Activated T-helper 1 cell treated with anti-CD3 and anti-CD28 coated beads, Interleukin-12 subunit alpha, Interleukin-12 subunit beta, Interleukin-2, Interleukin-4 antibody, amounts not matched to agents 30 ng/mL and 10 ng/mL and 1 ng/mL, durations not matched to agents 14 hours and 24 hours and 36 hours (primary cell): ENCODE measurements at regions not wholly inside any gene's neighbourhood (a gene's known extent, or its start where the extent isn't known, plus 50 kb on each side); places are given as distances from the start of the nearest gene placed in this dataset.

Experiments used
- DNase-seq: peaks from one replicate; pipeline ENCODE4 v3.0.0; 2021; ENCODE audit warnings: low spot score
- H3K27ac Mint-ChIP-seq: one replicate; pipeline ENCODE4 v1.8.0; 2021; ENCODE audit warnings: mild to moderate bottlenecking, mixed read lengths
- H3K27me3 Mint-ChIP-seq: one replicate; pipeline ENCODE4 v1.8.0; 2022; ENCODE audit warnings: mild to moderate bottlenecking, moderate library complexity, mixed read lengths; ENCODE audit not compliant: insufficient read depth
- H3K36me3 Mint-ChIP-seq: one replicate; pipeline ENCODE4 v1.8.0; 2021; ENCODE audit warnings: low read depth, mixed read lengths
- H3K4me1 Mint-ChIP-seq: one replicate; pipeline ENCODE4 v1.8.0; 2021; ENCODE audit warnings: low read depth, mixed read lengths
- H3K4me3 Mint-ChIP-seq: one replicate; pipeline ENCODE4 v1.8.0; 2021; ENCODE audit warnings: mild to moderate bottlenecking, moderate library complexity, mixed read lengths
- H3K9me3 Mint-ChIP-seq: one replicate; pipeline ENCODE4 v1.8.0; 2021; ENCODE audit warnings: mixed read lengths
- intact Hi-C: fragments of 100-400 bp; cut with micrococcal nuclease; formaldehyde crosslinking; loops from one replicate; pipeline ENCODE4 v1.15.1; 2024

DNA sequence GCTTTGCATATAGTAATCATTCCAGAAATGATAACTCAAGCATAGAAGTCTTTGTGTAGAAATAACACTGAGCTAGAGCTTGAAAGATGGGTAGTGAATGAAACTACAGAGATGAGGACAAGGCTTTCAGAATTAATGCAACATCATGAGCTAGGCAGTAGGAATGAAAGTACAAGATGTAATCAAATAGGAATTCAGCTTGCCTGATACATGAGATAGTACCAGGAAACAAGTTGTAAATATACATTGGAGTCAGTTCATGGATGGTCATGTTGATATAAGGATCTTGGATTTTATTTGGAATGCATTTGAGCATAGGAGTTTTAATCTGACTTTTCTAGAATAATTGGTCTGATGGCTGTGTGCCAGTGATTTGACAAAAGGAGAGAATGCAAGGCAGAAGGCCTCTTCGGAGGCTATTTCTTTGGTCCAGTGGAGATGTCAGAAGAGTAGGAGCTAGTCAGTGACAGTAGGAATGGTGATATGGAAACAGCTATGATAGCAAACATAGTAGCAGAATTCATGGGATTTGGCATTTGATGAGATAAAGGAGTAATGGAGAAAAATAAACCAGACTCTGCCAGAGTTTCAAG, 206.4 kb upstream of the PACRGL start:
- H3K27me3 Mint-ChIP-seq: peaks cover 2% of the 10 kb centered on the region
- H3K36me3 Mint-ChIP-seq: no peaks in the 10 kb centered on the region
- no peak overlapping the region for H3K4me3 Mint-ChIP-seq
- DNase-seq: no peak
- H3K27ac Mint-ChIP-seq: no peak overlapping the region
- H3K4me1 Mint-ChIP-seq: no peaks in the 10 kb centered on the region
- no peaks in the 10 kb centered on the region for H3K9me3 Mint-ChIP-seq
- intact Hi-C loops: no loop called here

DNA sequence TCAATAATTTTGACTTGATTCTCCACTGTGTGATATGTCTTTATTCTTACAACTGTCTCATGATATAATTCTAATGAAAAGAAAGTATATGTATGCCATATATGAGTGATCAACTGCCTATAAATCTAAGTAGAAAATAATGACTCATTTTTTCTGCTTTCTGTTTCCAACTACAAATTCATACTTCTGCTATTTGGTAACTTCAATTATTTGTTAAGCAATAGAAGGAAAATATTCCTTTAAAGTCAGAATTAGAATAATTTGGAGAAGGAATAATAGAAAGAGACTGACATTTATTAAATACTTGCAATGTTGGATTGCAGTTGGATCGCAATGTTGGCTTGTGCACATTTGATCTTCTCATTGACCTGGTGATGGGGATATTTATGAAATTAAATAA, 204.2 kb upstream of the PACRGL start:
- H3K9me3 Mint-ChIP-seq: no peaks in the 10 kb centered on the region
- no peaks in the 10 kb centered on the region for H3K4me1 Mint-ChIP-seq
- H3K36me3 Mint-ChIP-seq: no peaks in the 10 kb centered on the region
- no peak overlapping the region for H3K4me3 Mint-ChIP-seq
- intact Hi-C loops: no loop called here
- DNase-seq: no peak
- H3K27me3 Mint-ChIP-seq: peaks cover 2% of the 10 kb centered on the region
- no peak overlapping the region for H3K27ac Mint-ChIP-seq

DNA sequence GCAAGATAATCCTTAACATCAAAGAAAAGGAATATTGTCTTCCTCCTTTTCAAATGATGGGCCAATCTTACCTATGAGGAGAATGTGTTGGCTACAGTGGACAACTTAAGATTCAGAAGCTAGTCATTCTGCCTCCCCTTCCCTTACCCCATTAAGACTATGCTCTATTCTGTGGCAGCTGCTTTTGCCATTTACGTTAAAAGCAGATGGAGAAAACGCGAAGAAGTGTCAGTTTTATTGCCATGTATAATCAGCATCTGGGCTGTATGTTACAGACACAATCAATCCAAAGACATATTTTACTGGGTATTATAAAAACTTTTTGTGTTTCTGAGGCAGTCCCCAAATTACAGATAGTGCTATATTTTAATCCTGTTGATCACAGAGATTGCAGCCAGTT, 196.1 kb upstream of the PACRGL start:
- no peak for DNase-seq
- Mint-ChIP-seq H3K27me3 (no peaks in the 10 kb centered on the region), H3K9me3 (no peaks in the 10 kb centered on the region), H3K27ac (no peak overlapping the region), H3K36me3 (no peaks in the 10 kb centered on the region), H3K4me3 (no peak overlapping the region), H3K4me1 (no peaks in the 10 kb centered on the region)
- intact Hi-C loops: no loop called here

DNA sequence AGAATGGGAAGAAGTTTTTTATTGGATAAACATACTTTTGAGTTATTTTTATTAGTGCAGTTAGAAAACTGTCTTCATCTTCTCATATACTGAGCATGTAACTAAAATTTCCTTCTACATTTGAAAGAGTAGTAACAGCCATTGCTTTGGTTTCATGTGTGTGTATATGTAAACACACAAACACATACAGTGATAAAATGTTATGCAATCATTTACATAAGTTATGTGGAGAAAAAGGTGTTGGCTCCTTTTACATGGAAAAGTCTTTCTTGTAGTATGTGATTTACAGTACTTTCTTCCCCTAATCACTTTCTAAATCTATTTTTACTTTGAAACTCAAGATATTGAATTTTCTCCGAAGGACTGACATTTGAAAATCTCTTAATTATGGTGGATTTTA, 194.3 kb upstream of the PACRGL start:
- no peaks in the 10 kb centered on the region for H3K9me3 Mint-ChIP-seq
- intact Hi-C loops: no loop called here
- no peaks in the 10 kb centered on the region for H3K36me3 Mint-ChIP-seq
- no peaks in the 10 kb centered on the region for H3K4me1 Mint-ChIP-seq
- no peak for DNase-seq
- no peak overlapping the region for H3K4me3 Mint-ChIP-seq
- H3K27ac Mint-ChIP-seq: no peak overlapping the region
- no peaks in the 10 kb centered on the region for H3K27me3 Mint-ChIP-seq

DNA sequence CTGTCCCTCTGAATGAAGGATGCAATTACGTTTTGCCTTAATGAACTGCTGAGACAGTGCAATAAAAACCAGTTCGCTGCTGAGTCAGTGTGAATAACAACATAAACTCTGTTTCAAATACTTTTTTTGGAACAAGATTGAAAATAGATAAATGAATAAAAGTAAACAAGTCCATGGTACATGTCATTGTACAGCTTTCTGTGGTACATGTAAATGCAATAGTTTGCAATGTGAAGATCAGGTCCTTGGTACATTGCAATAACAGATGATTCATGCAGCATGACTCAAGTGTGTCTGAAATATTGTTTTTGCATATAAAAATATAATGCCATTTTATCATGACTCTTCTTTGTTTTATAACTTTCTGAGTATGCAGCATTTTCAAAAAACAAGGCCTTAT, 193.4 kb upstream of the PACRGL start:
- Mint-ChIP-seq H3K9me3 (no peaks in the 10 kb centered on the region), H3K27me3 (no peaks in the 10 kb centered on the region), H3K27ac (no peak overlapping the region), H3K4me1 (no peaks in the 10 kb centered on the region), H3K4me3 (no peak overlapping the region), H3K36me3 (no peaks in the 10 kb centered on the region)
- intact Hi-C loops: no loop called here
- DNase-seq: no peak

DNA sequence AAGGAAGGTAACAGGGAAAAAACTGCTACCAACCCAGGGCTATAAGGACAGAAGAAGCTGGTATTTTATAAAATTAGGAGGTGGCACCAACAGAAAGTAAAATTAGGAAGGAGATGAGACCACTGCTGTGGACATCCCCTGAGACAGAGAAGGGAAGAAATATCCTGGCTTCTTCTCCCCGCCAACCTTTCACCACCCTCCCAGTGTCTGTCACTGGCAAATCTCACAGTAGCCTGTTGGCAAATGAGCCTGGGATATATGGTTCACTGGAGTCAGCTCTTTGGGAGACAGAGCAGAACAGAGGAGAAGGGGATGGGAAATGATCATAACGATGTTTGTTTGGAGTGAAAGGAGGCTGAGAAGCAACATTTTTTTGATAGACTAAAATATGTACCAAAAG, 190.9 kb upstream of the PACRGL start:
- Mint-ChIP-seq H3K27me3 (no peaks in the 10 kb centered on the region), H3K36me3 (no peaks in the 10 kb centered on the region), H3K4me1 (no peaks in the 10 kb centered on the region), H3K9me3 (no peaks in the 10 kb centered on the region), H3K4me3 (no peak overlapping the region), H3K27ac (no peak overlapping the region)
- no peak for DNase-seq
- intact Hi-C loops: no loop called here

DNA sequence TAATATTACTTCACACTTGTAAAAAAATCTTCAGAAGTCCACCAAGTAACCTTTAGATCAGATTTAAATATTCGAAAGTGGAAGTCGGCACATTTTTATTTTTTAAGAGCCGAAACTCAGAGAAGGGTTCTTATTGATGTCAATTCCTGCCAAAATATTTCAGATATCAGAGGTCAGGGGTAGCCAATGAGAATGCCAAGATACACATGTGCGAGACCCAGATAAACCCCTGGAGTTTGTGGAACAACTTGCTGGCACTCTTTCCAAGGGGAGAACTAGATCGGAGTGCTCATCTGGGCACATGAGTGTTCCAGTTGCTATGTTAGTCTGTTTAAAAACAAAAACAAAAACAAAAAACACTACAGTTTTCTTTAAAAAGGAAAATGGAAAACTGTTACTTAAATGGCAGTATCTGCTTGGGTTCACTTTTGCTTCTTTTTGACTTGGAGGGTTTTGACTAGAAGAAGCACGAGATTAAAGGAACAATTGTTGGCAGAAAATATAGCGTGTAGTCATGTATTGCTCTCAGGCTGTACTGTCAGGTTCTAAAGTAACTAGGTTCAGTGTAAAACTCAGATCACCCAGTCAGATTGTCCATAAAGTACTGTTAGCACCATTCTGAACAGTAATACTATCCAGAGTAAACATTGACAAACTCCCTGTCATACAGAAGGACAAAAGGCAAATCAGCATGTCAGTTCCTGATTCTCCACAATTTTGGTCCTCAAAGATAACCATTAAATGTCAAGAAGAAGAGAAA, 188.0 kb upstream of the PACRGL start:
- Mint-ChIP-seq H3K4me1 (no peaks in the 10 kb centered on the region), H3K27ac (no peak overlapping the region), H3K9me3 (no peaks in the 10 kb centered on the region), H3K4me3 (no peak overlapping the region), H3K36me3 (no peaks in the 10 kb centered on the region), H3K27me3 (no peaks in the 10 kb centered on the region)
- intact Hi-C loops: no loop called here
- no peak for DNase-seq

DNA sequence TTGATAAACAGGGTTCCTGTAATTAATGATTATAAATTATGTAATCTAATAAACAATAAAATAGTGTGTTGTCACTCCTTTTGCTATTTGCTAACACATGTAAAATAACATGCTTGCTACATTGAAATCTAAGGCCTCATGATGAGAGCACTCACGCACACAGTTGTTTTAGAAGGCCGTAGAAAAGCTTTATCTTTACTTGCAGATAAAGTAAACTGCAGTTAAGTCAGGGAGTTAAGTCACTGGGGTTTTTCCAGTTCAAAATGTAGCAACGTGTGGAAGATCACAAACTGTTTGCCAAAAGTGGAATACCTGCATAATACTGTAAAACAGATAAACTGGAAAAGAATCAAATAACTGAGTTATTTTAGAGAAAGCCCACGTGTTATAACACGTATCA, 187.3 kb upstream of the PACRGL start:
- no peaks in the 10 kb centered on the region for H3K36me3 Mint-ChIP-seq
- H3K9me3 Mint-ChIP-seq: no peaks in the 10 kb centered on the region
- no peaks in the 10 kb centered on the region for H3K4me1 Mint-ChIP-seq
- H3K27me3 Mint-ChIP-seq: no peaks in the 10 kb centered on the region
- no peak for DNase-seq
- H3K27ac Mint-ChIP-seq: no peak overlapping the region
- intact Hi-C loops: no loop called here
- no peak overlapping the region for H3K4me3 Mint-ChIP-seq

DNA sequence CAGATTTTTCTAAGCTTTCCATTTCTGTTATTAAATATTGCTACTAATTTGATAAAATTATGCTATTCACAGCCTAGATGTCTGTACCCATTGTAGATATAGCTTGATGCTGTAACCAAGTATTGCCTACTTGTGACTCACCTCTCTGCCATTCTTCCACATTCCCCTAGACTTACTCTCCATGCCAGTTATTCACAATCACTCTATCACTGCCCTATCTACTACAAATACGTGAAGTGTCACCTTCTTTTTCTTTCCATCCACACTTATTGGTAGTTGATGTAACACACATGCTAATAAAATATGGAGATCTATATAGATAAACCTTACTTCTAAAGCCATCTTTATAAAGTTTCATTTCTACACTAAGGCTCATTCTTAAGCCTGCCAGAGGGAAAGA, 179.4 kb upstream of the PACRGL start:
- no peak overlapping the region for H3K27ac Mint-ChIP-seq
- H3K36me3 Mint-ChIP-seq: no peaks in the 10 kb centered on the region
- no peak for DNase-seq
- no peak overlapping the region for H3K4me3 Mint-ChIP-seq
- no peaks in the 10 kb centered on the region for H3K4me1 Mint-ChIP-seq
- no peaks in the 10 kb centered on the region for H3K9me3 Mint-ChIP-seq
- intact Hi-C loops: no loop called here
- H3K27me3 Mint-ChIP-seq: no peaks in the 10 kb centered on the region

DNA sequence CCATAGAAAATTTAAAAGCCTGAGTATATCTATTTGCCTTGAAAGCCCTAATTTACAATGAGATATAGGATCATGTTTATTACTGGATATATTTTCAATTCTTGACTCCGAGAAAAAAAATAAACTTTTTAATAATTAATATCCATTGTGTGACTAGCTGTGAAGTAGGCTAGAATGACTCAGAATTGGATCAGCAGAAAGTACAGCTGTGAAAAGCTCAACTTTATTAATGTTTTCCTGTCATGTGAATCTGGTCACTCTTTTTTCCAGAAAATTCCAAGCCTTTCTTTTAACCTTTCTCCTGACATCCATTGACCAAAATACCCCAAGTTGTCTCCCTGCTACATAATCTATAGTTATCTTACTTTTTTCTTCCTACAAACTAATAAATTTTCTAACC, 171.8 kb upstream of the PACRGL start:
- H3K27me3 Mint-ChIP-seq: no peaks in the 10 kb centered on the region
- H3K36me3 Mint-ChIP-seq: no peaks in the 10 kb centered on the region
- no peaks in the 10 kb centered on the region for H3K4me1 Mint-ChIP-seq

DNA sequence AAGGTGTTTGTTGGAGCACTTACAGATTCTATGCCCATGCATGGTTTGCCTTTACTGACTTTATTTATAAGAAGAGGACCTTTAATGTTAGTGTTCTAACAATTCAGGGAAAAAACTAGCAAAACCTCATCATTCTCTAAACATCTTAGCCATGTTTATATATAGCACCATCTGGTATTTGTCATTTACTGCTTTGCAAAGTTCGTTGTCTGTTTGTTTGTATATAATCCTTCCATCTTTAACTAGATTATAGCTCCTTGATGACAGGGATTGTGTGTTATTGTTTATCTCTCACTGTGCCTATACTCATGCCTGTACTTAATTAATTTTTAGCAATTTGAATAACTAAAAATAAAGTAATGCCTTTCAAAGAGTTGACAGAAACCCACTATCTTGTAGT, 170.6 kb upstream of the PACRGL start:
- Mint-ChIP-seq H3K4me1 (no peaks in the 10 kb centered on the region), H3K27ac (no peak overlapping the region), H3K27me3 (no peaks in the 10 kb centered on the region), H3K4me3 (no peak overlapping the region), H3K36me3 (no peaks in the 10 kb centered on the region), H3K9me3 (no peaks in the 10 kb centered on the region)
- intact Hi-C loops: no loop called here
- DNase-seq: no peak

More for the DNA sequence above, 171.8 kb upstream of the PACRGL start:
- Mint-ChIP-seq H3K27ac (no peak overlapping the region), H3K9me3 (no peaks in the 10 kb centered on the region), H3K4me3 (no peak overlapping the region)
- no peak for DNase-seq
- intact Hi-C loops: no loop called here

DNA sequence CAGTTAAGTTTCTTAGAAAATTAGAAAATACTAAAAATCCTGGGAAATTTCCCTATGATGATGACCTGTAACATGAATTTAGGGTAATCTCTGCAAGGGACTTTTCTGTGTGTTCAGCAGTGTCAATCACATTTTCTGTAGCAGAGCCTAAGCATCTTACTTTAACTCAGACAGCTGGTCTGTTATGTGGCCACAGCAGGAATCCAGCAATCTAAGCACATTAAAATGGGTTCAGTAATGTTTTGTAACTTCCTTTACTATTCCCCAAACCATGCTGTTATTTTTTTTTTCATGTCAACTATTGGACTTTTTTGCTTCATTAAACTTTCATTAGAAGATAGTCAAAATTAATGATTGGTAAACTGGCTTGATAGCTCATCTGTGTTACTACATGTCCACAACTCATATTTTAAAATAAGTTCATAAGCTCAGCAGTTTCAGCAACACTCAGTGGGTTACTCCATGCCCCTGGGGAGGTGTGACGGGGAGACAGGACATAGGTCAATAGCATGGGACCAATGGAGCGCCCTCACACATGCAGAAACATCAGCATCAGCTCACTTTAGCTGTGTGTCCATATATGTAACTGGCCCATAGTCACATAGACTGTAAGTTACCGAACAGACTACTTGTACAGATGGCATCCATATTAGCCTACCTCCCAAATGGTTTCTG, 168.0 kb upstream of the PACRGL start:
- H3K4me1 Mint-ChIP-seq: no peaks in the 10 kb centered on the region
- intact Hi-C loops: no loop called here
- DNase-seq: no peak
- no peaks in the 10 kb centered on the region for H3K9me3 Mint-ChIP-seq
- H3K27ac Mint-ChIP-seq: no peak overlapping the region
- H3K4me3 Mint-ChIP-seq: no peak overlapping the region
- H3K36me3 Mint-ChIP-seq: no peaks in the 10 kb centered on the region
- H3K27me3 Mint-ChIP-seq: no peaks in the 10 kb centered on the region
